Upper lobe of right lung (tissue), 1 donor: ENCODE measurements at regions not wholly inside any gene's neighbourhood (a gene's known extent, or its start where the extent isn't known, plus 50 kb on each side); places are given as distances from the start of the nearest gene placed in this dataset.

Experiments used
- ATAC-seq: fragments of 200-7000 bp; cut with Tn5 transposase; one replicate; pipeline ENCODE4 v1.9.1; 2020; ENCODE audit warnings: mild to moderate bottlenecking, moderate library complexity
- DNase-seq: peaks from one replicate; pipeline ENCODE4 v3.0.0-alpha.2; 2020
- H3K27ac ChIP-seq: fragments of 200-600 bp; one replicate; pipeline ENCODE4 v1.8.0; 2022
- H3K27me3 ChIP-seq: fragments of 200-600 bp; one replicate; pipeline ENCODE4 v1.8.0; 2022; ENCODE audit warnings: mild to moderate bottlenecking
- H3K36me3 ChIP-seq: fragments of 200-600 bp; one replicate; pipeline ENCODE4 v1.8.0; 2022
- H3K4me1 ChIP-seq: fragments of 200-600 bp; one replicate; pipeline ENCODE4 v1.8.0; 2022
- H3K4me3 ChIP-seq: fragments of 200-600 bp; one replicate; pipeline ENCODE4 v1.8.0; 2022; ENCODE audit warnings: mild to moderate bottlenecking
- H3K9me3 ChIP-seq: fragments of 200-600 bp; one replicate; pipeline ENCODE4 v1.8.0; 2022
- intact Hi-C: fragments of 100-400 bp; cut with DNase I; formaldehyde crosslinking; loops from one replicate; pipeline ENCODE4 v1.11.0; 2022
- TF ChIP-seq, protein P1 (sequence below): fragments of 200-600 bp; IDR thresholded peaks from one replicate; pipeline ENCODE4 v1.8.0; 2022; ENCODE audit warnings: antibody characterized with exemption
- donor health status: DM: no; HTN: yes; CAD: no; lungs with severe emphysema.

DNA sequence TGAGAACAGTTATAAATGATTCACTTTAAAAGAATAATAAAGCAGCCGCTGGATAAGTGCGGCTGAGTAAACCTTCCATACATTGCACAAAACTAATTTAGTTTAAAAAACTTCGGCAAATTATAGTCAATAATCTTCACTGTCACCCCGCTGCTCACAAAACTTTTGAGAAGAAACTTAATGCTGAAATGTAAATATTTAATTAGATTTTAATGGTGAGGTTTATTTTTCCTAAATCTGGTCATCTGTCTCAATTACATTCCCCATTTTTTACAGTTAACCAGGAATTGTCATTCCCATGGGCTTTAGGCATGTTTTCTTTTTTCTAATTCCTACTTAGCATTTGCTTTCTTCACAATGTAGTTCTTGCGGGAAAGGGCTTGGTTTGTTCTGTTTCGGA, 169.8 kb downstream of the CAAP1 start:
- Histone ChIP-seq H3K27me3 (no peaks in the 10 kb centered on the region), H3K27ac (no peak overlapping the region), H3K4me1 (no peaks in the 10 kb centered on the region), H3K4me3 (no peak overlapping the region), H3K9me3 (no peaks in the 10 kb centered on the region), H3K36me3 (no peaks in the 10 kb centered on the region)
- TF ChIP-seq, protein P1, sequence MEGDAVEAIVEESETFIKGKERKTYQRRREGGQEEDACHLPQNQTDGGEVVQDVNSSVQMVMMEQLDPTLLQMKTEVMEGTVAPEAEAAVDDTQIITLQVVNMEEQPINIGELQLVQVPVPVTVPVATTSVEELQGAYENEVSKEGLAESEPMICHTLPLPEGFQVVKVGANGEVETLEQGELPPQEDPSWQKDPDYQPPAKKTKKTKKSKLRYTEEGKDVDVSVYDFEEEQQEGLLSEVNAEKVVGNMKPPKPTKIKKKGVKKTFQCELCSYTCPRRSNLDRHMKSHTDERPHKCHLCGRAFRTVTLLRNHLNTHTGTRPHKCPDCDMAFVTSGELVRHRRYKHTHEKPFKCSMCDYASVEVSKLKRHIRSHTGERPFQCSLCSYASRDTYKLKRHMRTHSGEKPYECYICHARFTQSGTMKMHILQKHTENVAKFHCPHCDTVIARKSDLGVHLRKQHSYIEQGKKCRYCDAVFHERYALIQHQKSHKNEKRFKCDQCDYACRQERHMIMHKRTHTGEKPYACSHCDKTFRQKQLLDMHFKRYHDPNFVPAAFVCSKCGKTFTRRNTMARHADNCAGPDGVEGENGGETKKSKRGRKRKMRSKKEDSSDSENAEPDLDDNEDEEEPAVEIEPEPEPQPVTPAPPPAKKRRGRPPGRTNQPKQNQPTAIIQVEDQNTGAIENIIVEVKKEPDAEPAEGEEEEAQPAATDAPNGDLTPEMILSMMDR = no peak
- intact Hi-C loops = no loop called here
- ATAC-seq (no peak), DNase-seq (no peak)

DNA sequence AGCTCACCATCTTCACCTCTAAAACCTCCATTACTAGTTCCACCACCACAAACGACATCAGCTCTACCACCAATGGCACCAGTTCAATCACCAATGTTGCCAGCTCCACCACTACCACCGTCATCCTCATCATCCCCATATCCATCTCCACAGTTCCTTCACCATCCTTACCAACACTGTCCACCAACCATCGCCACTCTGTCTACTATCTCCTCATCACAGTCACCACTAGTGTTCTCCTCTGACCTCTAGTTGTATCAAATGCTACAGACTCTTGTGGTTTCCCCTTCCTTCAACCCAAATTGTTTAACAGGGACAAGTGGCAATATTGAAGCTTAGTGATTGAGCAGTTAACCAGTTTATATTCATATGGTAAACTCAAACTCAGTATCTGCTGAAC, 182.6 kb downstream of the CAAP1 start:
- TF ChIP-seq, protein P1 = no peak
- ATAC-seq (no peak), DNase-seq (no peak)
- intact Hi-C loops = no loop called here
- Histone ChIP-seq H3K4me1 (no peaks in the 10 kb centered on the region), H3K4me3 (no peak overlapping the region), H3K27ac (no peak overlapping the region), H3K36me3 (no peaks in the 10 kb centered on the region), H3K9me3 (no peaks in the 10 kb centered on the region), H3K27me3 (no peaks in the 10 kb centered on the region)

DNA sequence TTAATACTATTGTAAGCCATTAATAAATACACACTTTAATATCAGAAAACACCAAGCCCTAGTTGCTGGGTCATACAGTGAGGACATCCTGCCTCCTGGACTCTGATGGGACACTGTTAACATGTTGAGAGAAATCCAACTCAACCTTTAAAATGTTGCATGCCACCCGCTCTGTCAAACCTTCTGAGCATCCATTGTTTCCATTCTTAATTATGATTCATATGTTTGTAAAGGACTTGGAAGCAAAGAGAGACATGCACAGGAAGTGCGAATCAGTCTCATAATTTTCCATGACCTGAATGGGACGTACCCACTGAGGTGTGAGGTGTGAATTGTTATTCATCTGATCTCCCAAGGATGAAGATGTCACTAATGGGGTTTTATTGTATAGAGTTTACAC, 186.4 kb downstream of the CAAP1 start:
- DNase-seq (no peak), ATAC-seq (no peak)
- TF ChIP-seq, protein P1 = no peak
- no peak overlapping the region for H3K27ac ChIP-seq
- H3K27me3 ChIP-seq = no peaks in the 10 kb centered on the region
- no peak overlapping the region for H3K4me3 ChIP-seq
- H3K36me3 ChIP-seq = no peaks in the 10 kb centered on the region
- intact Hi-C loops = no loop called here
- H3K9me3 ChIP-seq = no peaks in the 10 kb centered on the region
- H3K4me1 ChIP-seq = no peaks in the 10 kb centered on the region

DNA sequence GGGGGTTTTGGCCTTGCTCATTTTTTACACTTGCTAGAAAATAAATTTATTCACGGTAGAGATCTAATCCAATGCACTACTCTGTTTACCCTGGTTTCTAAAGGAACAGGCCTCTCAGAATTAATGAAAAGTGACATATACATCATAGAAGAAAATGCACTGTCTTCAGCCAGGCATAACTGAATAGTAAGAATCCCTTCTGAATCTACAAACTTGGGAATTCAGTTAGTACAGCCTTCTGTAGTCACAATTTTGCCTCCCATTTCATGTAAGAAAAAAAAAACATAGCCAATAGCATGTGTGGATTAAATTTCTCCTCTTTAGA, 197.3 kb downstream of the CAAP1 start:
- intact Hi-C loops = no loop called here
- Histone ChIP-seq H3K27me3 (no peaks in the 10 kb centered on the region), H3K27ac (no peak overlapping the region), H3K9me3 (no peaks in the 10 kb centered on the region), H3K4me1 (no peaks in the 10 kb centered on the region), H3K4me3 (no peak overlapping the region), H3K36me3 (no peaks in the 10 kb centered on the region)
- ATAC-seq = no peak
- no peak for DNase-seq
- TF ChIP-seq, protein P1 = no peak

DNA sequence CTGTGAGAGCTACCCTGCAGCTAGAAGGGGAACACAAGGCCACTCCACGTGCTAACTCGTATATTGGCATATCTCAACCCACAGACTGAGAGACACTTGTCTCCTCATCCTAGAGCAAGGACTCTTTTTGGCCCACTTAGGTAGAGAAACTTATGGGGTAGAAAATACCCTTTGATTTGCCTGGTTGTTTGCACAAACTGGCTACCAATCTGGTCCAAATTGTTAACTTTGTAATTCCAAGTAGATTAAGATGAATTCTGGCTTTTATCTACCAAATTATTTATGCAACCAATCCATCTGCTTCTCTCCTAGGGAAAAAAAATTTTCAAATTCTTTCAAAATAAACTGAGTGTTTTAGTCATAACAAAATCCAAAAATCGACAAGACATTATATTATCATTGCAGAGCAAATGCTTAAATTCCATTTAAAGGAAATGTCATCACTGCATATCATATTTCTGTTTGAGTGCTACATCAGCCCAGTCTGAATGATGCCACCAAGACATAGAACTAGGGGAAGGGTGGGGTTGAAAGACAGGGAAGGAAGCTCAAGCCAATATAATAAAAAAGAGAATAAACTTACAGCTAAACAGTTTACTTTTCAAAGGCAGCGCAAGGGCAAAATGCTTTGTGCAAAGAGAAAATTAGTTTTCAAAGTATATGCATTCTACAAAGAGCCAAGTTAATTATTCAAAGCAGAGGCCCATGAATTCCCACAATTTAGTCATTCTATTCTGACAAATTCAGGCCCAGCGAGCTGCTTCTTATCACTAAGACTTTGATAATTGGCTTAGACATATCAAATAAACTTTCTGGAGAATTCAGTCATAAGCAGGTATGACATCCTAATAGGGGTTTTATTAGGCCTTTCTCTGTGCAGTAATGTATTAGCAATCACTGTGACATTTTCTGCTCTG, 198.0 kb downstream of the CAAP1 start:
- TF ChIP-seq, protein P1 = no peak
- H3K9me3 ChIP-seq = no peaks in the 10 kb centered on the region
- no peak overlapping the region for H3K4me3 ChIP-seq
- no peak overlapping the region for H3K27ac ChIP-seq
- no peaks in the 10 kb centered on the region for H3K27me3 ChIP-seq
- intact Hi-C loops = no loop called here
- DNase-seq = no peak
- ATAC-seq = no peak
- H3K4me1 ChIP-seq = no peaks in the 10 kb centered on the region
- H3K36me3 ChIP-seq = no peaks in the 10 kb centered on the region
